T-cell (primary cell): ENCODE measurements at regions not wholly inside any gene's neighbourhood (a gene's known extent, or its start where the extent isn't known, plus 50 kb on each side); places are given as distances from the start of the nearest gene placed in this dataset.

ENCODE experiments used
- ATAC-seq, 4 experiments: fragments of 200-7000 bp in 3 of 4; fragments of 150-1000 bp in 1 of 4; cut with Tn5 transposase; replicated peaks in 1 of 4; 1 replicate in 3 of 4; 2 replicates in 1 of 4; pipeline ENCODE4 v1.10.0; 2021; ENCODE audit warnings: moderate library complexity in 3 of 4, mild to moderate bottlenecking in 2 of 4, moderate number of reproducible peaks in 1 of 4
- CTCF ChIA-PET, 2 donors: fragments of 300-600 bp; sonication (Branson Sonifier 250); formaldehyde crosslinking; loops; one replicate each; lab custom pipeline; 2022; ENCODE audit warnings: antibody characterized with exemption in 2 of 2; lab: Charles Lee
- POLR2A ChIA-PET, 2 donors: fragments of 300-600 bp; sonication (Branson Sonifier 250); formaldehyde crosslinking; loops; one replicate each; lab custom pipeline; 2022; ENCODE audit warnings: antibody characterized with exemption in 2 of 2; lab: Charles Lee
- DNase-seq, 35 experiments: peaks; one replicate each; pipeline versions ENCODE4 v3.0.0 to v3.0.0-alpha.2; 2013 to 2023
- H3K27ac ChIP-seq: one replicate; pipeline ENCODE4 v1.5.1; 2013; ENCODE audit warnings: low read length
- H3K27me3 ChIP-seq, 2 experiments: replicated peaks in 1 of 2; 1 replicate in 1 of 2; 2 replicates in 1 of 2; pipeline versions ENCODE4 v1.6.1 to v1.7.0; 2013; ENCODE audit warnings: low read length in 1 of 2, mixed read lengths in 1 of 2; ENCODE audit not compliant: control insufficient read depth in 2 of 2, insufficient read depth in 2 of 2; ENCODE audit errors: extremely low read depth in 1 of 2
- H3K36me3 ChIP-seq, 2 donors: 1 replicate in 1 of 2; 2 replicates in 1 of 2; pipeline versions ENCODE4 v1.6.1 to v1.7.0; 2013; ENCODE audit warnings: low read length in 1 of 2; ENCODE audit not compliant: control insufficient read depth in 2 of 2, insufficient read depth in 1 of 2; ENCODE audit errors: extremely low read depth in 1 of 2
- H3K4me1 ChIP-seq, 2 experiments: 1 replicate in 1 of 2; 2 replicates in 1 of 2; pipeline versions ENCODE4 v1.6.1 to v1.7.0; 2013; ENCODE audit warnings: low read length in 2 of 2, mixed read lengths in 1 of 2; ENCODE audit not compliant: insufficient read depth in 2 of 2, control insufficient read depth in 1 of 2; ENCODE audit errors: extremely low read depth in 1 of 2
- H3K4me3 ChIP-seq, 2 donors: 1 replicate in 1 of 2; 2 replicates in 1 of 2; pipeline versions ENCODE4 v1.5.1 to v1.7.0; 2013; ENCODE audit warnings: mild to moderate bottlenecking in 2 of 2, low read length in 1 of 2, moderate library complexity in 1 of 2; ENCODE audit not compliant: control insufficient read depth in 1 of 2; ENCODE audit errors: extremely low read depth in 1 of 2
- H3K9me3 ChIP-seq: 2 replicates; pipeline ENCODE4 v1.7.0; 2013
- H3K27ac Mint-ChIP-seq, 2 donors: one replicate each; pipeline ENCODE4 v1.8.0; 2020 to 2021; ENCODE audit warnings: mild to moderate bottlenecking in 2 of 2, mixed read lengths in 2 of 2
- H3K27me3 Mint-ChIP-seq, 2 donors: one replicate each; pipeline ENCODE4 v1.8.0; 2021 to 2022; ENCODE audit warnings: mixed read lengths in 2 of 2
- H3K36me3 Mint-ChIP-seq: one replicate; pipeline ENCODE4 v1.8.0; 2021; ENCODE audit warnings: mixed read lengths
- H3K4me1 Mint-ChIP-seq, 3 donors: one replicate each; pipeline ENCODE4 v1.8.0; 2020 to 2022; ENCODE audit warnings: mixed read lengths in 3 of 3, mild to moderate bottlenecking in 1 of 3
- H3K4me3 Mint-ChIP-seq, 3 donors: one replicate each; pipeline ENCODE4 v1.8.0; 2020 to 2022; ENCODE audit warnings: mild to moderate bottlenecking in 3 of 3, mixed read lengths in 3 of 3, moderate library complexity in 3 of 3
- H3K9me3 Mint-ChIP-seq, 3 donors: one replicate each; pipeline ENCODE4 v1.8.0; 2020 to 2022; ENCODE audit warnings: mixed read lengths in 3 of 3
- WGBS: methylation state at CpG from one replicate; pipeline ENCODE4 v1.1.5; 2013; ENCODE audit warnings: missing lambda C conversion rate; ENCODE audit not compliant: insufficient coverage; 5-methylcytosine and 5-hydroxymethylcytosine counted together

- no peak for DNase-seq
- ChIA-PET POLR2A (no interaction called here), CTCF (interaction anchor here in 1 of 2 donors (0.5 kb wide), 1 partner anchor 82 kb away, joined by 3 read pairs; no protein-coding TSS in a partner anchor)
- no peaks in the 10 kb centered on the region for H3K27me3 Mint-ChIP-seq
- no peaks in the 10 kb centered on the region for H3K36me3 ChIP-seq
- H3K9me3 Mint-ChIP-seq: peaks cover 5 to 18% (median 9%) of the 10 kb centered on the region in 3 donors
- no peak for ATAC-seq
- no peaks in the 10 kb centered on the region for H3K36me3 Mint-ChIP-seq
- WGBS: 100% methylated on average over 2 of the region's 4 CpGs
- no peaks in the 10 kb centered on the region for H3K4me1 Mint-ChIP-seq
- H3K4me3 Mint-ChIP-seq: no peak overlapping the region
- no peak overlapping the region for H3K27ac ChIP-seq
- H3K27ac Mint-ChIP-seq: no peak overlapping the region
- H3K4me3 ChIP-seq: no peak overlapping the region
- no peaks in the 10 kb centered on the region for H3K4me1 ChIP-seq
- H3K9me3 ChIP-seq: no peaks in the 10 kb centered on the region
- H3K27me3 ChIP-seq: no peaks in the 10 kb centered on the region
Measured at GRCh38 chr9:22922222-22922621, 475.6 kb downstream of the DMRTA1 start.

DNA sequence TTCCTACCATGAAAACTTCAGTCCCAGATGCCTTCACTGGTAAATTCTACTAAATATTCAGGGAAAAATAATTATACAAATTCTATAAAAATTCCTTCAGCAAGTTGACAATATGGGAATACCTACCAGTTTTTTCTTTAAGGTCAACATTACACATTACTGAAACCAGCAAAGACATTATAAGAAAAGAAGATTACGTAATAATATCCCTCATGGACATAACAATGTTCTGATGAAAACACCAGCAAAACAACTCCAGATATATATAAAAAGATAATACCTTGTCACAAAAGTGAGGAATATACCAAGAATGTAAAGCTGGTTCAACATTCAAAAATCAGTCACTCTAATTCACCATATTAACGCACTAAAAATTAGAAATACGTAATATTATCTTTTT, 507.9 kb downstream of the DMRTA1 start:
- Mint-ChIP-seq H3K4me3 (no peak overlapping the region), H3K4me1 (no peaks in the 10 kb centered on the region), H3K27me3 (no peaks in the 10 kb centered on the region), H3K9me3 (peaks cover 5 to 19% (median 13%) of the 10 kb centered on the region in 3 donors), H3K36me3 (no peaks in the 10 kb centered on the region), H3K27ac (no peak overlapping the region)
- Histone ChIP-seq H3K27me3 (no peaks in the 10 kb centered on the region), H3K4me3 (no peak overlapping the region), H3K4me1 (no peaks in the 10 kb centered on the region), H3K9me3 (no peaks in the 10 kb centered on the region), H3K27ac (no peak overlapping the region), H3K36me3 (no peaks in the 10 kb centered on the region)
- no CpG with 5 or more reads among the region's 3 CpGs for WGBS
- CTCF ChIA-PET: no interaction called here
- DNase-seq (no peak), ATAC-seq (no peak)
- POLR2A ChIA-PET: no interaction called here

DNA sequence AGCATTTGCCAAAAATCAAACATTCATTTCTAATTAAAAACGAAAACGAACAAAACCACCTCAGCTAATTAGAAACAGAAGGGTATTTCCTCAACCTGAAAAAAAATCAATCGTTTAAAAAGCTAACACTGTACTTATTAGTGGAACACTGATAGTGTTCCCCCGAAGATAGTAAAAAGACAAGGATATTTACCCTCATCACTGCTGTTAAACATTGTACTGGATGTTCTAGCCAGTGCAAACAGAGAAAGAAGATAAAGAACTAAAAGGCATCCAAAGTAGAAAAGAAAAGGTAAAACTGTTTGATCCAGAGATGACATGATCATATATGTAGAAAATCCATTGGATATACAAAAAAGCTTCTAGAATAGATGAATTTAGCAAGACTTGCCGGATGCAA, 508.3 kb downstream of the DMRTA1 start:
- no CpG with 5 or more reads among the region's 5 CpGs for WGBS
- ChIA-PET CTCF (no interaction called here), POLR2A (interaction anchor here in 1 of 2 donors (0.6 kb wide), 1 partner anchor 29 kb away, joined by 6 read pairs; no protein-coding TSS in a partner anchor)
- Mint-ChIP-seq H3K27me3 (no peaks in the 10 kb centered on the region), H3K9me3 (peaks cover 9 to 21% (median 13%) of the 10 kb centered on the region in 3 donors), H3K36me3 (no peaks in the 10 kb centered on the region), H3K27ac (no peak overlapping the region), H3K4me1 (no peaks in the 10 kb centered on the region), H3K4me3 (no peak overlapping the region)
- Histone ChIP-seq H3K9me3 (no peaks in the 10 kb centered on the region), H3K36me3 (no peaks in the 10 kb centered on the region), H3K4me1 (no peaks in the 10 kb centered on the region), H3K4me3 (no peak overlapping the region), H3K27me3 (no peaks in the 10 kb centered on the region), H3K27ac (no peak overlapping the region)
- no peak for ATAC-seq
- DNase-seq: no peak

GRCh38 chr9:22969350-22969979, 522.8 kb downstream of the DMRTA1 start:
- ChIA-PET POLR2A (no interaction called here), CTCF (no interaction called here)
- H3K36me3 Mint-ChIP-seq: no peaks in the 10 kb centered on the region
- DNase-seq (no peak), ATAC-seq (no peak)
- Histone ChIP-seq H3K4me3 (no peak overlapping the region), H3K36me3 (no peaks in the 10 kb centered on the region), H3K4me1 (no peaks in the 10 kb centered on the region), H3K9me3 (no peaks in the 10 kb centered on the region), H3K27me3 (no peaks in the 10 kb centered on the region), H3K27ac (no peak overlapping the region)
- H3K27me3 Mint-ChIP-seq: no peaks in the 10 kb centered on the region
- no peak overlapping the region for H3K4me3 Mint-ChIP-seq
- H3K4me1 Mint-ChIP-seq: no peaks in the 10 kb centered on the region
- H3K27ac Mint-ChIP-seq: no peak overlapping the region
- peaks cover 0 to 8% (median 4%) of the 10 kb centered on the region in 3 donors for H3K9me3 Mint-ChIP-seq

- Mint-ChIP-seq H3K27ac (no peak overlapping the region), H3K27me3 (no peaks in the 10 kb centered on the region), H3K4me3 (no peak overlapping the region), H3K9me3 (peaks cover 0 to 11% (median 6%) of the 10 kb centered on the region in 3 donors), H3K4me1 (no peaks in the 10 kb centered on the region), H3K36me3 (no peaks in the 10 kb centered on the region)
- DNase-seq (no peak), ATAC-seq (no peak)
- 75% methylated on average over 7 of the region's 7 CpGs for WGBS
- no peaks in the 10 kb centered on the region for H3K27me3 ChIP-seq
- H3K4me3 ChIP-seq: no peak overlapping the region
- ChIA-PET POLR2A (no interaction called here), CTCF (no interaction called here)
- no peak overlapping the region for H3K27ac ChIP-seq
- H3K4me1 ChIP-seq: no peaks in the 10 kb centered on the region
- no peaks in the 10 kb centered on the region for H3K9me3 ChIP-seq
- H3K36me3 ChIP-seq: no peaks in the 10 kb centered on the region
Measured at GRCh38 chr9:22970434-22970975, 523.9 kb downstream of the DMRTA1 start.

GRCh38 chr9:22975951-22976350, 529.3 kb downstream of the DMRTA1 start:
- Mint-ChIP-seq H3K9me3 (peaks cover 0 to 8% (median 6%) of the 10 kb centered on the region in 3 donors), H3K27me3 (no peaks in the 10 kb centered on the region), H3K27ac (no peak overlapping the region), H3K4me1 (no peaks in the 10 kb centered on the region), H3K4me3 (no peak overlapping the region), H3K36me3 (no peaks in the 10 kb centered on the region)
- ATAC-seq (no peak), DNase-seq (no peak)
- no peaks in the 10 kb centered on the region for H3K36me3 ChIP-seq
- POLR2A ChIA-PET: no interaction called here
- H3K4me3 ChIP-seq: no peak overlapping the region
- H3K9me3 ChIP-seq: no peaks in the 10 kb centered on the region
- no peak overlapping the region for H3K27ac ChIP-seq
- CTCF ChIA-PET: no interaction called here
- H3K27me3 ChIP-seq: no peaks in the 10 kb centered on the region
- no peaks in the 10 kb centered on the region for H3K4me1 ChIP-seq
- WGBS: no CpG with 5 or more reads among the region's 3 CpGs
